ENCODE measurements at regions not wholly inside any gene's neighbourhood (a gene's known extent, or its start where the extent isn't known, plus 50 kb on each side); places are given as distances from the start of the nearest gene placed in this dataset.

DNA sequence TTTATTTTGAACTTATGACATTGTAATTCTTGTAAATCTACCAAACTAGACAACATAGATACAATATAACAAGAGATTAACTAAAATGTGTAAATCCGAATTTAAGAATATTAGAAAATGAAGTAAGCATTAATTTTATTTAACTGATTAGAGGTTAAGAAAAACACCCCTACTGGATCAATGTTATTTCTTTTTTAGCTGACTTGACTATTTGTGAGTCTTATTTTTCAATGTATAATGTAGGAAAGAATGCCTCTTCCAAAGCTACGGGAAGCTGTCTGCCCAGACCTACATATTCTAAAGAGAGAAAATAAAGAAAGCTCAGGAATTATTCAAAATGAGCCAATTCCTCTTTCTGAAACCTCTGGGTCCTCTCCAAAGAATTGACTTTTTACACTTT lies 490.8 kb upstream of the CDH7 start (continued):
- TF ChIP-seq, protein P1, sequence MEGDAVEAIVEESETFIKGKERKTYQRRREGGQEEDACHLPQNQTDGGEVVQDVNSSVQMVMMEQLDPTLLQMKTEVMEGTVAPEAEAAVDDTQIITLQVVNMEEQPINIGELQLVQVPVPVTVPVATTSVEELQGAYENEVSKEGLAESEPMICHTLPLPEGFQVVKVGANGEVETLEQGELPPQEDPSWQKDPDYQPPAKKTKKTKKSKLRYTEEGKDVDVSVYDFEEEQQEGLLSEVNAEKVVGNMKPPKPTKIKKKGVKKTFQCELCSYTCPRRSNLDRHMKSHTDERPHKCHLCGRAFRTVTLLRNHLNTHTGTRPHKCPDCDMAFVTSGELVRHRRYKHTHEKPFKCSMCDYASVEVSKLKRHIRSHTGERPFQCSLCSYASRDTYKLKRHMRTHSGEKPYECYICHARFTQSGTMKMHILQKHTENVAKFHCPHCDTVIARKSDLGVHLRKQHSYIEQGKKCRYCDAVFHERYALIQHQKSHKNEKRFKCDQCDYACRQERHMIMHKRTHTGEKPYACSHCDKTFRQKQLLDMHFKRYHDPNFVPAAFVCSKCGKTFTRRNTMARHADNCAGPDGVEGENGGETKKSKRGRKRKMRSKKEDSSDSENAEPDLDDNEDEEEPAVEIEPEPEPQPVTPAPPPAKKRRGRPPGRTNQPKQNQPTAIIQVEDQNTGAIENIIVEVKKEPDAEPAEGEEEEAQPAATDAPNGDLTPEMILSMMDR (IDR thresholded peaks at IDR 0.05): no peak
- TF ChIP-seq NR1H2 (CRISPR knock-in tag; IDR thresholded peaks at IDR 0.05): no peak
- TF ChIP-seq, protein P2, sequence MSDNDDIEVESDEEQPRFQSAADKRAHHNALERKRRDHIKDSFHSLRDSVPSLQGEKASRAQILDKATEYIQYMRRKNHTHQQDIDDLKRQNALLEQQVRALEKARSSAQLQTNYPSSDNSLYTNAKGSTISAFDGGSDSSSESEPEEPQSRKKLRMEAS (CRISPR knock-in tag; IDR thresholded peaks at IDR 0.05): no peak
- TF ChIP-seq PRRX2 (CRISPR knock-in tag; IDR thresholded peaks at IDR 0.05): no peak
- TF ChIP-seq KAT7 (CRISPR knock-in tag; IDR thresholded peaks at IDR 0.05; ENCODE audit: borderline replicate concordance): no peak

DNA sequence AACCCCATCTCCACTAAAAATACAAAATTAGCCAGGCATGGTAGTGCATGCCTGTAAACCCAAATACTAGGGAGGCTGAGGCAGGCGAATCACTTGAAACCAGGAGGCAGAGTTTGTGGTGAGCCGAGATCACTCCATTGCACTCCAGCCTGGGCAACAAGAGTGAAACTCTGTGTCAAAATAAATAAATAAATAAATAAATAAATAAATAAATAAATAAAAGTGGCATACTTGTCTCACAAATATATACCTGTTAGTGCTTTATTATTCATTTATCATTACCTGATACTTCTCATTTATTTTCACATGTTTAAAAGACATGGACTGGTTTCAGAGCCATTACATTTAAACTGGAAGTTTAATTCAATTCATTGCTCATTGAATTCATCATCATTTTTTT lies 491.4 kb upstream of the CDH7 start:
- POLR2A ChIA-PET: no interaction called here
- Mint-ChIP-seq H3K4me1 (peaks cover 6% of the 10 kb centered on the region), H3K9me3 (no peaks in the 10 kb centered on the region), H3K4me3 (no peak overlapping the region), H3K27me3 (ENCODE audit: low read depth) (peaks cover 44% of the 10 kb centered on the region), H3K36me3 (no peaks in the 10 kb centered on the region), H3K27ac (no peak overlapping the region)
- TF ChIP-seq ZNF671 (CRISPR knock-in tag; IDR thresholded peaks at IDR 0.05) (no peak), KAT7 (CRISPR knock-in tag; IDR thresholded peaks at IDR 0.05; ENCODE audit: borderline replicate concordance) (no peak), TEAD4 (CRISPR knock-in tag; IDR thresholded peaks at IDR 0.05) (no peak), CREB1 (CRISPR knock-in tag; IDR thresholded peaks at IDR 0.05) (no peak), NR2C2 (CRISPR knock-in tag; IDR thresholded peaks at IDR 0.05) (no peak), CBFB (CRISPR knock-in tag; IDR thresholded peaks at IDR 0.05; ENCODE audit: low read depth) (no peak), ZNF121 (CRISPR knock-in tag; IDR thresholded peaks at IDR 0.05) (no peak), SMAD3 (CRISPR knock-in tag; IDR thresholded peaks at IDR 0.05; ENCODE audit: borderline replicate concordance) (no peak), NR1H2 (CRISPR knock-in tag; IDR thresholded peaks at IDR 0.05) (no peak), FOXK1 (CRISPR knock-in tag; IDR thresholded peaks at IDR 0.05) (no peak)
- TF ChIP-seq, protein P3, sequence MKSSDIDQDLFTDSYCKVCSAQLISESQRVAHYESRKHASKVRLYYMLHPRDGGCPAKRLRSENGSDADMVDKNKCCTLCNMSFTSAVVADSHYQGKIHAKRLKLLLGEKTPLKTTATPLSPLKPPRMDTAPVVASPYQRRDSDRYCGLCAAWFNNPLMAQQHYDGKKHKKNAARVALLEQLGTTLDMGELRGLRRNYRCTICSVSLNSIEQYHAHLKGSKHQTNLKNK (CRISPR knock-in tag; IDR thresholded peaks at IDR 0.05): no peak
- TF ChIP-seq, protein P4, sequence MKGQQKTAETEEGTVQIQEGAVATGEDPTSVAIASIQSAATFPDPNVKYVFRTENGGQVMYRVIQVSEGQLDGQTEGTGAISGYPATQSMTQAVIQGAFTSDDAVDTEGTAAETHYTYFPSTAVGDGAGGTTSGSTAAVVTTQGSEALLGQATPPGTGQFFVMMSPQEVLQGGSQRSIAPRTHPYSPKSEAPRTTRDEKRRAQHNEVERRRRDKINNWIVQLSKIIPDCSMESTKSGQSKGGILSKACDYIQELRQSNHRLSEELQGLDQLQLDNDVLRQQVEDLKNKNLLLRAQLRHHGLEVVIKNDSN (CRISPR knock-in tag; IDR thresholded peaks at IDR 0.05): no peak
- TF ChIP-seq, protein P5, sequence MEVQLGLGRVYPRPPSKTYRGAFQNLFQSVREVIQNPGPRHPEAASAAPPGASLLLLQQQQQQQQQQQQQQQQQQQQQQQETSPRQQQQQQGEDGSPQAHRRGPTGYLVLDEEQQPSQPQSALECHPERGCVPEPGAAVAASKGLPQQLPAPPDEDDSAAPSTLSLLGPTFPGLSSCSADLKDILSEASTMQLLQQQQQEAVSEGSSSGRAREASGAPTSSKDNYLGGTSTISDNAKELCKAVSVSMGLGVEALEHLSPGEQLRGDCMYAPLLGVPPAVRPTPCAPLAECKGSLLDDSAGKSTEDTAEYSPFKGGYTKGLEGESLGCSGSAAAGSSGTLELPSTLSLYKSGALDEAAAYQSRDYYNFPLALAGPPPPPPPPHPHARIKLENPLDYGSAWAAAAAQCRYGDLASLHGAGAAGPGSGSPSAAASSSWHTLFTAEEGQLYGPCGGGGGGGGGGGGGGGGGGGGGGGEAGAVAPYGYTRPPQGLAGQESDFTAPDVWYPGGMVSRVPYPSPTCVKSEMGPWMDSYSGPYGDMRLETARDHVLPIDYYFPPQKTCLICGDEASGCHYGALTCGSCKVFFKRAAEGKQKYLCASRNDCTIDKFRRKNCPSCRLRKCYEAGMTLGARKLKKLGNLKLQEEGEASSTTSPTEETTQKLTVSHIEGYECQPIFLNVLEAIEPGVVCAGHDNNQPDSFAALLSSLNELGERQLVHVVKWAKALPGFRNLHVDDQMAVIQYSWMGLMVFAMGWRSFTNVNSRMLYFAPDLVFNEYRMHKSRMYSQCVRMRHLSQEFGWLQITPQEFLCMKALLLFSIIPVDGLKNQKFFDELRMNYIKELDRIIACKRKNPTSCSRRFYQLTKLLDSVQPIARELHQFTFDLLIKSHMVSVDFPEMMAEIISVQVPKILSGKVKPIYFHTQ (CRISPR knock-in tag; IDR thresholded peaks at IDR 0.05): no peak
- TF ChIP-seq, protein P6, sequence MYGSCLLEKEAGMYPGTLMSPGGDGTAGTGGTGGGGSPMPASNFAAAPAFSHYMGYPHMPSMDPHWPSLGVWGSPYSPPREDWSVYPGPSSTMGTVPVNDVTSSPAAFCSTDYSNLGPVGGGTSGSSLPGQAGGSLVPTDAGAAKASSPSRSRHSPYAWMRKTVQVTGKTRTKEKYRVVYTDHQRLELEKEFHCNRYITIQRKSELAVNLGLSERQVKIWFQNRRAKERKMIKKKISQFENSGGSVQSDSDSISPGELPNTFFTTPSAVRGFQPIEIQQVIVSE (CRISPR knock-in tag; IDR thresholded peaks at IDR 0.05; ENCODE audit: borderline replicate concordance): no peak
- TF ChIP-seq, protein P7, sequence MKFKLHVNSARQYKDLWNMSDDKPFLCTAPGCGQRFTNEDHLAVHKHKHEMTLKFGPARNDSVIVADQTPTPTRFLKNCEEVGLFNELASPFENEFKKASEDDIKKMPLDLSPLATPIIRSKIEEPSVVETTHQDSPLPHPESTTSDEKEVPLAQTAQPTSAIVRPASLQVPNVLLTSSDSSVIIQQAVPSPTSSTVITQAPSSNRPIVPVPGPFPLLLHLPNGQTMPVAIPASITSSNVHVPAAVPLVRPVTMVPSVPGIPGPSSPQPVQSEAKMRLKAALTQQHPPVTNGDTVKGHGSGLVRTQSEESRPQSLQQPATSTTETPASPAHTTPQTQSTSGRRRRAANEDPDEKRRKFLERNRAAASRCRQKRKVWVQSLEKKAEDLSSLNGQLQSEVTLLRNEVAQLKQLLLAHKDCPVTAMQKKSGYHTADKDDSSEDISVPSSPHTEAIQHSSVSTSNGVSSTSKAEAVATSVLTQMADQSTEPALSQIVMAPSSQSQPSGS (CRISPR knock-in tag; IDR thresholded peaks at IDR 0.05; ENCODE audit: borderline replicate concordance, low read depth): no peak
- TF ChIP-seq, protein P8, sequence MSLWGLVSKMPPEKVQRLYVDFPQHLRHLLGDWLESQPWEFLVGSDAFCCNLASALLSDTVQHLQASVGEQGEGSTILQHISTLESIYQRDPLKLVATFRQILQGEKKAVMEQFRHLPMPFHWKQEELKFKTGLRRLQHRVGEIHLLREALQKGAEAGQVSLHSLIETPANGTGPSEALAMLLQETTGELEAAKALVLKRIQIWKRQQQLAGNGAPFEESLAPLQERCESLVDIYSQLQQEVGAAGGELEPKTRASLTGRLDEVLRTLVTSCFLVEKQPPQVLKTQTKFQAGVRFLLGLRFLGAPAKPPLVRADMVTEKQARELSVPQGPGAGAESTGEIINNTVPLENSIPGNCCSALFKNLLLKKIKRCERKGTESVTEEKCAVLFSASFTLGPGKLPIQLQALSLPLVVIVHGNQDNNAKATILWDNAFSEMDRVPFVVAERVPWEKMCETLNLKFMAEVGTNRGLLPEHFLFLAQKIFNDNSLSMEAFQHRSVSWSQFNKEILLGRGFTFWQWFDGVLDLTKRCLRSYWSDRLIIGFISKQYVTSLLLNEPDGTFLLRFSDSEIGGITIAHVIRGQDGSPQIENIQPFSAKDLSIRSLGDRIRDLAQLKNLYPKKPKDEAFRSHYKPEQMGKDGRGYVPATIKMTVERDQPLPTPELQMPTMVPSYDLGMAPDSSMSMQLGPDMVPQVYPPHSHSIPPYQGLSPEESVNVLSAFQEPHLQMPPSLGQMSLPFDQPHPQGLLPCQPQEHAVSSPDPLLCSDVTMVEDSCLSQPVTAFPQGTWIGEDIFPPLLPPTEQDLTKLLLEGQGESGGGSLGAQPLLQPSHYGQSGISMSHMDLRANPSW (CRISPR knock-in tag; conservative IDR thresholded peaks at IDR 0.05; ENCODE audit: low read depth): no peak
- TF ChIP-seq, protein P9, sequence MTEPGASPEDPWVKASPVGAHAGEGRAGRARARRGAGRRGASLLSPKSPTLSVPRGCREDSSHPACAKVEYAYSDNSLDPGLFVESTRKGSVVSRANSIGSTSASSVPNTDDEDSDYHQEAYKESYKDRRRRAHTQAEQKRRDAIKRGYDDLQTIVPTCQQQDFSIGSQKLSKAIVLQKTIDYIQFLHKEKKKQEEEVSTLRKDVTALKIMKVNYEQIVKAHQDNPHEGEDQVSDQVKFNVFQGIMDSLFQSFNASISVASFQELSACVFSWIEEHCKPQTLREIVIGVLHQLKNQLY (CRISPR knock-in tag; IDR thresholded peaks at IDR 0.05): no peak
- TF ChIP-seq, protein P2 (CRISPR knock-in tag; IDR thresholded peaks at IDR 0.05): no peak
- CTCF ChIA-PET: no interaction called here
- ATAC-seq: no peak
- no peak for DNase-seq (ENCODE audit: low spot score)
